ENCODE measurements at regions not wholly inside any gene's neighbourhood (a gene's known extent, or its start where the extent isn't known, plus 50 kb on each side); places are given as distances from the start of the nearest gene placed in this dataset.

GRCh38 chr2:82428251-82428650 is 2030.8 kb downstream of the SUCLG1 start:
- H3K4me3 ChIP-seq (ENCODE audit: low read length), result no peak overlapping the region
- no peak for DNase-seq (ENCODE audit: low read depth, low spot score)
- H3K27ac ChIP-seq (ENCODE audit: low read length), result no peak overlapping the region
- H3K27me3 ChIP-seq (ENCODE audit: control insufficient read depth, insufficient read depth, low read length), result no peaks in the 10 kb centered on the region
- no CpG with 5 or more reads among the region's 2 CpGs for WGBS (ENCODE audit: insufficient coverage, insufficient read length)
- H3K4me1 ChIP-seq (ENCODE audit: control insufficient read depth, insufficient read depth, low read length), result no peaks in the 10 kb centered on the region
- H3K36me3 ChIP-seq (ENCODE audit: control insufficient read depth, insufficient read depth, low read length), result no peaks in the 10 kb centered on the region
- H3K9me3 ChIP-seq (ENCODE audit: control insufficient read depth, insufficient read depth, low read length), result no peaks in the 10 kb centered on the region

DNA sequence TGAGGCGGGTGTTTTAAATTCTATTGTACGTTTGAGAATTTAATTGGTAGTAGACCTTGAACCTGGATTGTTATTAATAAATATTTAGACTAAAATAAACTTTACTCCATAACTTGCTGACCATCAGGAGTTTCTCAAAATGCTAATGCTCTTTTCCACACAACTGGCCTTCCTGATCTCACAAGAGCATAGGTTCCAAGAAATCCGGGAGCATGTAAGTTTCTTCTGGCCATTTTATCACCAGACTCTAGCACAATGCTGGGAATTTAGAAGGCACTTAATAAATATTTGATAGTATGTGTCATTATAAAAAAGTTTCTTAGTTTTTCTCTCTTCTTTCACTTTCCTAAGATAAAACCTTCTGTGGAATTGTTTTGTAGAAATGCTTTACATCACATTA is 2047.1 kb downstream of the SUCLG1 start:
- Histone ChIP-seq H3K4me1 (ENCODE audit: control insufficient read depth, insufficient read depth, low read length) (no peaks in the 10 kb centered on the region), H3K4me3 (ENCODE audit: low read length) (no peak overlapping the region), H3K9me3 (ENCODE audit: control insufficient read depth, insufficient read depth, low read length) (no peaks in the 10 kb centered on the region), H3K27me3 (ENCODE audit: control insufficient read depth, insufficient read depth, low read length) (no peaks in the 10 kb centered on the region), H3K36me3 (ENCODE audit: control insufficient read depth, insufficient read depth, low read length) (no peaks in the 10 kb centered on the region), H3K27ac (ENCODE audit: low read length) (no peak overlapping the region)
- DNase-seq (ENCODE audit: low read depth, low spot score), result no peak
- WGBS (ENCODE audit: insufficient coverage, insufficient read length), result no CpG with 5 or more reads among the region's 3 CpGs

GRCh38 chr2:82411071-82411470 is 2048.0 kb downstream of the SUCLG1 start:
- no CpG with 5 or more reads among the region's 3 CpGs for WGBS (ENCODE audit: insufficient coverage, insufficient read length)
- no peaks in the 10 kb centered on the region for H3K27me3 ChIP-seq (ENCODE audit: control insufficient read depth, insufficient read depth, low read length)
- H3K4me1 ChIP-seq (ENCODE audit: control insufficient read depth, insufficient read depth, low read length), result no peaks in the 10 kb centered on the region
- H3K36me3 ChIP-seq (ENCODE audit: control insufficient read depth, insufficient read depth, low read length), result no peaks in the 10 kb centered on the region
- no peaks in the 10 kb centered on the region for H3K9me3 ChIP-seq (ENCODE audit: control insufficient read depth, insufficient read depth, low read length)
- no peak for DNase-seq (ENCODE audit: low read depth, low spot score)
- no peak overlapping the region for H3K4me3 ChIP-seq (ENCODE audit: low read length)
- H3K27ac ChIP-seq (ENCODE audit: low read length), result no peak overlapping the region

DNA sequence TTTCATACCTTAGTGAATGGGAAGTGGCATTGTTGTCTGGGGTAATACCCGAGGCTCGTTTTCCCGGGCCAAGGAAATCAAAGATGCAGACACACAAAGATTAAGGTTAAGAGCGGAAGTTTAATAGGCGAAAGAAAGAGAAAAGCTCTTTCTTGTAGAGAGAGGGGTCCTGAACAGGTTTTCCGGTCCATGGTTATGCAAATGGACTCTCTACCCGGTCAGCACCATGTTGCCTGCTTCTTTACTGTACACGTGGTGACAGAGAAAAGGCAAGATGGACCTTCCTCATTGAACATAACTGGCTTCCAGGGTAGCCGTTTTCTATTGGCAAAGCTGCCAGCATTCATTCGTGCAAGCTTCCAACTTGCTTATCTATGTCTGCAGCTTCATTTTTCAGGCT is 2063.5 kb downstream of the SUCLG1 start:
- no peaks in the 10 kb centered on the region for H3K27me3 ChIP-seq (ENCODE audit: control insufficient read depth, insufficient read depth, low read length)
- no CpG with 5 or more reads among the region's 10 CpGs for WGBS (ENCODE audit: insufficient coverage, insufficient read length)
- H3K9me3 ChIP-seq (ENCODE audit: control insufficient read depth, insufficient read depth, low read length), result no peaks in the 10 kb centered on the region
- H3K27ac ChIP-seq (ENCODE audit: low read length), result no peak overlapping the region
- no peak for DNase-seq (ENCODE audit: low read depth, low spot score)
- H3K36me3 ChIP-seq (ENCODE audit: control insufficient read depth, insufficient read depth, low read length), result no peaks in the 10 kb centered on the region
- H3K4me1 ChIP-seq (ENCODE audit: control insufficient read depth, insufficient read depth, low read length), result no peaks in the 10 kb centered on the region
- no peak overlapping the region for H3K4me3 ChIP-seq (ENCODE audit: low read length)

GRCh38 chr2:82391386-82391785 is 2067.7 kb downstream of the SUCLG1 start:
- no peaks in the 10 kb centered on the region for H3K36me3 ChIP-seq (ENCODE audit: control insufficient read depth, insufficient read depth, low read length)
- H3K27me3 ChIP-seq (ENCODE audit: control insufficient read depth, insufficient read depth, low read length), result no peaks in the 10 kb centered on the region
- H3K4me3 ChIP-seq (ENCODE audit: low read length), result no peak overlapping the region
- H3K4me1 ChIP-seq (ENCODE audit: control insufficient read depth, insufficient read depth, low read length), result no peaks in the 10 kb centered on the region
- H3K9me3 ChIP-seq (ENCODE audit: control insufficient read depth, insufficient read depth, low read length), result no peaks in the 10 kb centered on the region
- no CpG with 5 or more reads among the region's 9 CpGs for WGBS (ENCODE audit: insufficient coverage, insufficient read length)
- DNase-seq (ENCODE audit: low read depth, low spot score), result no peak
- no peak overlapping the region for H3K27ac ChIP-seq (ENCODE audit: low read length)

- Histone ChIP-seq H3K4me3 (ENCODE audit: low read length) (no peak overlapping the region), H3K4me1 (ENCODE audit: control insufficient read depth, insufficient read depth, low read length) (no peaks in the 10 kb centered on the region), H3K36me3 (ENCODE audit: control insufficient read depth, insufficient read depth, low read length) (no peaks in the 10 kb centered on the region), H3K27me3 (ENCODE audit: control insufficient read depth, insufficient read depth, low read length) (no peaks in the 10 kb centered on the region), H3K27ac (ENCODE audit: low read length) (no peak overlapping the region), H3K9me3 (ENCODE audit: control insufficient read depth, insufficient read depth, low read length) (no peaks in the 10 kb centered on the region)
- DNase-seq (ENCODE audit: low read depth, low spot score), result no peak
Observed at GRCh38 chr2:82355622-82356021, 2051.1 kb upstream of the LRRTM1 start.

DNA sequence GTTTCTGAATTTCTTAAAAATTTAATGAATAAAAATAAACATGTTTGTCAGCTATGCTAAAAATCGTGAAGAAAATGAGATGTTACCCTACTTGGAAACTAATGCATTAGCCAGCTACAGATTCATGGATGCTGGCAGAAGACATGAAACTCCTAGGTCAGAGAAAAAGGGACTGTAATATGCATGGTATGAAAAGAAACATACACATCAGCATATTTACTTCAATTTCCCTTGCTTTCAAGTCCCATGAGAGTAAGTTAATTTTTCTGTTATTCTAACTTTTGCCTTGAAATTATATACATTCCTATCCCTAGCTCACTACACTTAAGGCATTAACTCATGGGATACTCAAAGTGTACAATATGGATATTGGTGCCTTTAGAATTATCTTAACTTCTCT is 2041.4 kb upstream of the LRRTM1 start:
- no peaks in the 10 kb centered on the region for H3K27me3 ChIP-seq (ENCODE audit: control insufficient read depth, insufficient read depth, low read length)
- no peak overlapping the region for H3K4me3 ChIP-seq (ENCODE audit: low read length)
- no peaks in the 10 kb centered on the region for H3K9me3 ChIP-seq (ENCODE audit: control insufficient read depth, insufficient read depth, low read length)
- H3K36me3 ChIP-seq (ENCODE audit: control insufficient read depth, insufficient read depth, low read length), result no peaks in the 10 kb centered on the region
- no peak for DNase-seq (ENCODE audit: low read depth, low spot score)
- no CpG with 5 or more reads among the region's 1 CpG for WGBS (ENCODE audit: insufficient coverage, insufficient read length)
- no peak overlapping the region for H3K27ac ChIP-seq (ENCODE audit: low read length)
- no peaks in the 10 kb centered on the region for H3K4me1 ChIP-seq (ENCODE audit: control insufficient read depth, insufficient read depth, low read length)

- DNase-seq (ENCODE audit: low read depth, low spot score), result peak; percentile 16
Observed at GRCh38 chr2:82344670-82345069, 2040.1 kb upstream of the LRRTM1 start.

DNA sequence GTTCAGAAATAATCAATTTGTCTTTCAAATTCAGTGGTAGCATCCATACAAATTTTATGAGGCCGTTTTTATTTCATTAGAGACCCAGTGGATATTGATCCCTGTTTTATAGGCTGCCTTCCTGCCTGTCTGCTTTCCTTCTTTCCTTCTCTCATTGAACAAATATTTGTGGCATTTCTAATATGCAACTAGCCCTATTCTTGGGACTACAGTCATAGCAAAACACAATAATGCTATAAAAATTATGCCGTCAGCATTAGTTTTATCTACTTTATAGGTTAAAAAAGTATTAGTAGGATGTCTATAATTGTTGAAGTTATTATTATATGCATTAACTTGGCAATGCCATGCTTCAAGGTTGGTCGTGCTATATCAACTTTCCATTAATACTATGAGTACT is 2037.8 kb upstream of the LRRTM1 start:
- no peaks in the 10 kb centered on the region for H3K4me1 ChIP-seq (ENCODE audit: control insufficient read depth, insufficient read depth, low read length)
- no peaks in the 10 kb centered on the region for H3K27me3 ChIP-seq (ENCODE audit: control insufficient read depth, insufficient read depth, low read length)
- no peaks in the 10 kb centered on the region for H3K9me3 ChIP-seq (ENCODE audit: control insufficient read depth, insufficient read depth, low read length)
- WGBS (ENCODE audit: insufficient coverage, insufficient read length), result no CpG with 5 or more reads among the region's 3 CpGs
- no peak overlapping the region for H3K27ac ChIP-seq (ENCODE audit: low read length)
- no peak overlapping the region for H3K4me3 ChIP-seq (ENCODE audit: low read length)
- no peaks in the 10 kb centered on the region for H3K36me3 ChIP-seq (ENCODE audit: control insufficient read depth, insufficient read depth, low read length)
- no peak for DNase-seq (ENCODE audit: low read depth, low spot score)

More at GRCh38 chr2:82344670-82345069, 2040.1 kb upstream of the LRRTM1 start:
- no peaks in the 10 kb centered on the region for H3K9me3 ChIP-seq (ENCODE audit: control insufficient read depth, insufficient read depth, low read length)
- no peaks in the 10 kb centered on the region for H3K4me1 ChIP-seq (ENCODE audit: control insufficient read depth, insufficient read depth, low read length)
- H3K27ac ChIP-seq (ENCODE audit: low read length), result no peak overlapping the region
- no CpG with 5 or more reads among the region's 3 CpGs for WGBS (ENCODE audit: insufficient coverage, insufficient read length)
- no peaks in the 10 kb centered on the region for H3K27me3 ChIP-seq (ENCODE audit: control insufficient read depth, insufficient read depth, low read length)
- no peak overlapping the region for H3K4me3 ChIP-seq (ENCODE audit: low read length)
- H3K36me3 ChIP-seq (ENCODE audit: control insufficient read depth, insufficient read depth, low read length), result no peaks in the 10 kb centered on the region

DNA sequence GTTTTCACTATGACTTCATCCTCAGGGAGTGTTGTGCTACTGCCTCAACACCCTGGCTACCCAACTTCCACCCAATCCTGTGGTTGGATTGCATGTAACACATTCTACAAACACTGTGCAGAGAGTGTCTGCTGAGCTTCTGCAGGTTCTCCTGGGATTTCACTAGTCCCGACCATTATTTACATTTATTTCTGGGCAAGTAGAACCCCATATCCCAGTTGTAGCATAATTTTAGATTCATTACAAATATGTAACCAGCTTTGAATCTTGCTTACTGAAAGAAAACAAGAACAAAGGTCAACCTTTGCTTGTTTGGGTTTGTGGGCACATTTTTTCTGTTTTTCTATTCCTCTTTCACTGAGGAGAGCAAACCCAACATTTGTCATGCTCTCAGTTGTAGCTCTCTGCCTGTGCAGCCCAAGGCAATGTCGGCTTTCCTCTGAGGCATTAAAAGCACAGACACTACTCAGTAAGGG is 2036.1 kb upstream of the LRRTM1 start:
- H3K36me3 ChIP-seq (ENCODE audit: control insufficient read depth, insufficient read depth, low read length), result no peaks in the 10 kb centered on the region
- H3K4me1 ChIP-seq (ENCODE audit: control insufficient read depth, insufficient read depth, low read length), result no peaks in the 10 kb centered on the region
- H3K4me3 ChIP-seq (ENCODE audit: low read length), result no peak overlapping the region
- H3K27ac ChIP-seq (ENCODE audit: low read length), result no peak overlapping the region
- H3K9me3 ChIP-seq (ENCODE audit: control insufficient read depth, insufficient read depth, low read length), result no peaks in the 10 kb centered on the region
- DNase-seq (ENCODE audit: low read depth, low spot score), result no peak
- WGBS (ENCODE audit: insufficient coverage, insufficient read length), result no CpG with 5 or more reads among the region's 2 CpGs
- no peaks in the 10 kb centered on the region for H3K27me3 ChIP-seq (ENCODE audit: control insufficient read depth, insufficient read depth, low read length)

DNA sequence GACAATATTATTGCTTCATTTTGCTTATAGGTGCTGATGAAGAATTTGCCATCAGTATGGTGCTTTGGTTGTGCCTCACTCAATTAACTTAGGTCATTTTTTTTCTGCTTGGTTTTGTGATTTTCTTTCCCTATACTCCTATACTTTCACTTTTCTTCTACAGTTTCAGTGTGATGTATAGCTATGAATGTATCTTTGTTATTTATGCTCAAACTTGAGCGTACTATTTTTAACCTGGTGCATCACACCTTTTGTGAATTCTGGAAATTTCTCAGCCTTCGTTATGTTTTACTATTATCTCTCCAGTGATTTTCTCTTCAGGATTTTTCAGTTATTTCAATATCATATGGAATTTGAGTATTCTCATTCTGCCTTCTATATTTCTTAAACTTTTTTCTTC is 2035.3 kb upstream of the LRRTM1 start:
- Histone ChIP-seq H3K27me3 (ENCODE audit: control insufficient read depth, insufficient read depth, low read length) (no peaks in the 10 kb centered on the region), H3K36me3 (ENCODE audit: control insufficient read depth, insufficient read depth, low read length) (no peaks in the 10 kb centered on the region), H3K27ac (ENCODE audit: low read length) (no peak overlapping the region), H3K4me1 (ENCODE audit: control insufficient read depth, insufficient read depth, low read length) (no peaks in the 10 kb centered on the region), H3K4me3 (ENCODE audit: low read length) (no peak overlapping the region), H3K9me3 (ENCODE audit: control insufficient read depth, insufficient read depth, low read length) (no peaks in the 10 kb centered on the region)
- no peak for DNase-seq (ENCODE audit: low read depth, low spot score)
- no CpG with 5 or more reads among the region's 2 CpGs for WGBS (ENCODE audit: insufficient coverage, insufficient read length)

Measured in iPS DF 6.9 (cell line).